ENCODE measurements at regions not wholly inside any gene's neighbourhood (a gene's known extent, or its start where the extent isn't known, plus 50 kb on each side); places are given as distances from the start of the nearest gene placed in this dataset.

DNA sequence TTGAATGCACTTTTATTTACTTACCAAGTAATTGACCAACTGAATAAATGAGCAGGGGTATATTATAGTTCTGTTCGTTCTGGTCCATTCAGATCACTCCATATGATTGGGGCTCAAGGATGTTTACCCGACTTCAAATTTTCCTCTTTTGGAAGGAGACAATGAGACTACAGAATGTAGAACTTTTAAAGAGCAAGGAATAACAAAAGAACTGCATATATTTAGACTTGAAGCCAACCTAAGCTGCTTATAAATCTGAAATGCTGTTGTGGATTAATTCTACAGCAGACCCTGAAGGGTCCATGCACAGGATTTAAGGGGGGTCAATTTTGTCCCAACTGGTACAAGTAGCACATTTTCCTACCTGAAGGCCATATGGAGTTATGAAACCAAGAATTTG, 610.8 kb downstream of the RAB28 start:
- H3K9me3 ChIP-seq (ENCODE audit: insufficient read depth, low read length), result no peaks in the 10 kb centered on the region
- H3K4me2 ChIP-seq (ENCODE audit: low read length), result no peak overlapping the region
- no peak overlapping the region for H3K9ac ChIP-seq (ENCODE audit: low read length)
- H4K20me1 ChIP-seq (ENCODE audit: insufficient read depth, low read length), result no peaks in the 10 kb centered on the region
- H3K27ac ChIP-seq (ENCODE audit: low read length), result no peak overlapping the region
- no peak for TF ChIP-seq EZH2phosphoT487 (IDR thresholded peaks at IDR 0.05; ENCODE audit: low read depth)
- TF ChIP-seq, protein P1, sequence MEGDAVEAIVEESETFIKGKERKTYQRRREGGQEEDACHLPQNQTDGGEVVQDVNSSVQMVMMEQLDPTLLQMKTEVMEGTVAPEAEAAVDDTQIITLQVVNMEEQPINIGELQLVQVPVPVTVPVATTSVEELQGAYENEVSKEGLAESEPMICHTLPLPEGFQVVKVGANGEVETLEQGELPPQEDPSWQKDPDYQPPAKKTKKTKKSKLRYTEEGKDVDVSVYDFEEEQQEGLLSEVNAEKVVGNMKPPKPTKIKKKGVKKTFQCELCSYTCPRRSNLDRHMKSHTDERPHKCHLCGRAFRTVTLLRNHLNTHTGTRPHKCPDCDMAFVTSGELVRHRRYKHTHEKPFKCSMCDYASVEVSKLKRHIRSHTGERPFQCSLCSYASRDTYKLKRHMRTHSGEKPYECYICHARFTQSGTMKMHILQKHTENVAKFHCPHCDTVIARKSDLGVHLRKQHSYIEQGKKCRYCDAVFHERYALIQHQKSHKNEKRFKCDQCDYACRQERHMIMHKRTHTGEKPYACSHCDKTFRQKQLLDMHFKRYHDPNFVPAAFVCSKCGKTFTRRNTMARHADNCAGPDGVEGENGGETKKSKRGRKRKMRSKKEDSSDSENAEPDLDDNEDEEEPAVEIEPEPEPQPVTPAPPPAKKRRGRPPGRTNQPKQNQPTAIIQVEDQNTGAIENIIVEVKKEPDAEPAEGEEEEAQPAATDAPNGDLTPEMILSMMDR (IDR thresholded peaks at IDR 0.05; ENCODE audit: low read depth, low read length), result no peak
- H3K27me3 ChIP-seq (ENCODE audit: low read depth, low read length), result no peaks in the 10 kb centered on the region
- H3K4me3 ChIP-seq (ENCODE audit: low read length), result no peak overlapping the region
- no peak overlapping the region for H2AFZ ChIP-seq (ENCODE audit: low read depth, low read length)
- no peaks in the 10 kb centered on the region for H3K36me3 ChIP-seq (replicated peaks; ENCODE audit: low read depth, low read length)
- H3K4me1 ChIP-seq (ENCODE audit: low read length), result no peaks in the 10 kb centered on the region
- no peaks in the 10 kb centered on the region for H3K79me2 ChIP-seq (ENCODE audit: low read length)

DNA sequence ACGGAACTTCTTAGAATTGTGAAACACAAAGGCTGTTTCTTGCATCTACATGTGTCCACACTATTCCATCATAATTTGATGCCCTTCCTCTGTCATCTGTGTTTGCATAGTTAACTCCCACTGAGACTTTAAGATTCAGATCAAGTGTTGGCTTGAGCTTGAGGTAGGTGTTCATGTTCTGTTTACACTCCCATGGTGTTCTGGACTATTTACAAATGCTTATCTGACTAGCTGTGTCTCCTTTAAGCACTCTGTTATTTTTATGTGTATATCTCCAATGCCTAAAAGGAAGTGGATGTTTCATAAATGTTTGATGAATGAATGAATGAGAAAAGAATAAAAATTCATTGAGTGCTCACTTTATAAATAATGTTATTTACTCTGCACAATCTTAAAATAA, 622.7 kb downstream of the RAB28 start:
- Histone ChIP-seq H3K4me3 (ENCODE audit: low read length) (no peak overlapping the region), H3K27ac (ENCODE audit: low read length) (no peak overlapping the region), H3K9ac (ENCODE audit: low read length) (no peak overlapping the region), H3K27me3 (ENCODE audit: low read depth, low read length) (no peaks in the 10 kb centered on the region), H3K79me2 (ENCODE audit: low read length) (no peaks in the 10 kb centered on the region), H2AFZ (ENCODE audit: low read depth, low read length) (no peak overlapping the region), H3K4me2 (ENCODE audit: low read length) (no peak overlapping the region), H3K9me3 (ENCODE audit: insufficient read depth, low read length) (no peaks in the 10 kb centered on the region), H3K36me3 (replicated peaks; ENCODE audit: low read depth, low read length) (no peaks in the 10 kb centered on the region), H3K4me1 (ENCODE audit: low read length) (no peaks in the 10 kb centered on the region), H4K20me1 (ENCODE audit: insufficient read depth, low read length) (no peaks in the 10 kb centered on the region)
- TF ChIP-seq, protein P1 (IDR thresholded peaks at IDR 0.05; ENCODE audit: low read depth, low read length), result no peak
- TF ChIP-seq EZH2phosphoT487 (IDR thresholded peaks at IDR 0.05; ENCODE audit: low read depth), result no peak

DNA sequence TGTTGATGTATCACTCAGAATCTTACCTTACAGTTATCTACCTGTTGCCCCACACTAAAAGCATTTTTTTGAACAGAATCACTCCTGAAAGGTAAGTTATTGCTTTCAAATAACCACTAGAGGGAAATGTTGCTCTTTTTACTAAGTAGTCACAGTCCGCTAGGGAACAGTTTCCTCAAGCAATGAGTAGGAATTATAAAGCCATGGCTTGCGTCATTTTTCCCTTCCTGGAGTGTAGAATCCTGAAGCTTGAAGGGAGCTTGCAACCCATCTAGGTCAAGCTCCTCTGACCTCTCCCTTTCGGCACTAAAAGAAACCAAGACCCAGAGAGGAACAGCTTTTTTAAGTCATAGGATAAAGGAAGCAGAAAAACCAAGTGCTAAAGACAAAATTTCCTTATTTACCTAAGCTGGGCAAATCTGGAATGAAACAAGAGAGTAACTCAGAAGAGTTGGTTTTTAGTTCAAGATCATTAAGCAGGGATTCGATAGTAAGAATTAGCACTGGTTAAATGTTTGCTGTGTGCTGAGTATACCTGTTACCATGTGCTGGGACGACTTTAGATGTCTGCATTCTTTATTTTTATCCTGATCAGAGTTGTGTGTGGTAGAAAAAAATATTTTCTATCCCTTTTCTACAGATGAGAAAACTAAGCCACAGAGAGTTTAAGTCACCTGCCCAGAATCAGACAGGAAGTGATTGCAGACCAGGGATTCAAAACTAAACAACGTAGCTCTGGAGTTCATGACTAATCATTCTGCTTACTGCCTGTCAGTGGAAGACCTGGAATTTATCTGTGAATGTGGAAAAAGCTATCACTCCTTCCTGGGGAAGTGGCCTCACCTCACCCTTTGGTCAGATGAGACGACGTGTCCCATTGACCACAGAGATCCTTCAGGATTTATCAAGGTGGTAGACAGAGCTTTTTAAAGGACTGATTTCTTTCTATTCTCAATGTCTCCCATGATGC, 631.5 kb downstream of the RAB28 start:
- Histone ChIP-seq H3K4me2 (ENCODE audit: low read length) (peak overlapping the region; percentile 68), H2AFZ (ENCODE audit: low read depth, low read length) (peak overlapping the region; percentile 65)

DNA sequence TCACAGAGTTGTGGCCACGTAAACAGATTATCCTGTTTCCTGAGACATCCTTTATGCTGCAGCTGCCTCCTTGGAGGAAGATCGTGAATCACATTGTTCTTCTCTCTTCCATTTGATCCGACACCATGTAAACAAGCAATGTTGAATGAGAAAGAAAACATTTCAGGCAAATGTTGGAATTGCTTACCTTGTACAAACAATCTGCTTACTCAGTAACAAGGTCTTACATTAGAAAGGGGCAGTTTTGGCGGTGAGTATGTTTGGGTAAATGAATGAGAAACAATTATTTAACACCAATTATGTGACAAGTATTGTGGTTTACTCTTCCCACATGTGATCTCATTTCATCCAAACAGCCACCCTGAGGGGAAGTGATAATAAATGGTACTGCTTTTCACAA, 637.8 kb downstream of the RAB28 start:
- Histone ChIP-seq H3K4me3 (ENCODE audit: low read length) (no peak overlapping the region), H3K9me3 (ENCODE audit: insufficient read depth, low read length) (no peaks in the 10 kb centered on the region), H3K27ac (ENCODE audit: low read length) (no peak overlapping the region), H3K4me2 (ENCODE audit: low read length) (no peak overlapping the region), H2AFZ (ENCODE audit: low read depth, low read length) (no peak overlapping the region), H3K79me2 (ENCODE audit: low read length) (no peaks in the 10 kb centered on the region), H3K27me3 (ENCODE audit: low read depth, low read length) (peaks cover 7% of the 10 kb centered on the region; the same call in 1 of the 2 replicates), H3K4me1 (ENCODE audit: low read length) (no peaks in the 10 kb centered on the region), H3K36me3 (replicated peaks; ENCODE audit: low read depth, low read length) (no peaks in the 10 kb centered on the region), H4K20me1 (ENCODE audit: insufficient read depth, low read length) (no peaks in the 10 kb centered on the region), H3K9ac (ENCODE audit: low read length) (no peak overlapping the region)
- TF ChIP-seq, protein P1 (IDR thresholded peaks at IDR 0.05; ENCODE audit: low read depth, low read length), result no peak
- TF ChIP-seq EZH2phosphoT487 (IDR thresholded peaks at IDR 0.05; ENCODE audit: low read depth), result no peak

More for the DNA sequence above, 631.5 kb downstream of the RAB28 start:
- H4K20me1 ChIP-seq (ENCODE audit: insufficient read depth, low read length), result no peaks in the 10 kb centered on the region
- H3K4me3 ChIP-seq (ENCODE audit: low read length), result peak overlapping the region; percentile 67
- no peak for TF ChIP-seq EZH2phosphoT487 (IDR thresholded peaks at IDR 0.05; ENCODE audit: low read depth)
- TF ChIP-seq, protein P1 (IDR thresholded peaks at IDR 0.05; ENCODE audit: low read depth, low read length), result peak; percentile 82
- peaks cover 10% of the 10 kb centered on the region for H3K4me1 ChIP-seq (ENCODE audit: low read length)
- no peak overlapping the region for H3K27ac ChIP-seq (ENCODE audit: low read length)
- no peaks in the 10 kb centered on the region for H3K79me2 ChIP-seq (ENCODE audit: low read length)
- no peaks in the 10 kb centered on the region for H3K9me3 ChIP-seq (ENCODE audit: insufficient read depth, low read length)
- H3K36me3 ChIP-seq (replicated peaks; ENCODE audit: low read depth, low read length), result no peaks in the 10 kb centered on the region
- peaks cover 7% of the 10 kb centered on the region; the same call in 1 of the 2 replicates for H3K27me3 ChIP-seq (ENCODE audit: low read depth, low read length)
- H3K9ac ChIP-seq (ENCODE audit: low read length), result peak overlapping the region; percentile 31
